Hypothalamus (tissue), 51 donors: ENCODE measurements at regions not wholly inside any gene's neighbourhood (a gene's known extent, or its start where the extent isn't known, plus 50 kb on each side); places are given as distances from the start of the nearest gene placed in this dataset.
"Not testable (repeated sequence)": the region's sequence is repeated elsewhere in the genome, so short reads cannot be mapped to it uniquely, and the experiment has no call there.

ENCODE experiments used
- DNase-seq, 51 donors: peaks; one replicate each; lab custom pipeline; 2025; lab: John Stamatoyannopoulos, UW

DNA sequence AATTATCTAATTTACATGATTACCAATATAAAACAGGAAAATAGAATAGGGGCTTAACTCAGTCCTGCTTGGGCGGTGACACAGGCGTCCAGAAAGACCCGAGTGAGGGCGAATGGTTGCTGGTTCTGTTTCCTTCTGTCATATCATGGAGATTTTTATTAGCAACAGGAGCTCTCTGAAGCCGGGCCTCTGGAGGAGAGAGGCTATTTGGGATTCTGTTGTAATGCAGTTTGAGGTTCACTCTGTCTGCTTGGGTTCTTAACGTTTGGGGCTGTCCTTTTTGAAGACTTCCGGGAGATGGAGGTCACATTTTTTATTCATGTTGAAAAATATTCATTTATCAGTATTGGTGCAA is 115.7 kb upstream of the ZNF536 start:
- no peak for DNase-seq

DNA sequence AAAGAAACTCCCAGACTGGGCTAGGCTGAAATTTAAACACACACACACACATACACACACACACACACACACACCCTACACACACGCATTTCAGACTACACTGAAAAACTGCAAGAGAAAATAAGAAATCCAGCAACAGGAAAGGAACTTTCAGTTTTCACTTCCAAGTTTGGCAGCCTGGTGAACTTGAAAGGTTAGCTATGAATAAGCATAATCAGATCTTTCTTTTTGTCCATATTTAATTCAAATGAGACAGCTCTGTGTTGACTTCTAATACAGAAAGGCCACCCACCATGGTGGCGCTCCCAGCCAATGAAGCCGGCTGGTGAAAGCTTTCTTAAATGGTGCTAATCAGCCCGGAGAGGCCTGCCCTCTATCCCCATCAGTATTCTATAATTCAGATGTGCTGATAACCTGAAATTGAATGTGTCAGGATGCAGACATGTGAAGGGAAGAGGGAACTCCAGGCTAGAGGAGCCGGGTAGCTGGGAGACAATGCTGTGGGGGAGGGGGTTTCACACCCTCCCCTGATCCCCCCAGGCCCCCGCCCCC is 108.3 kb upstream of the ZNF536 start:
- DNase-seq, result peak in 1 of 51 donors; percentile 13

DNA sequence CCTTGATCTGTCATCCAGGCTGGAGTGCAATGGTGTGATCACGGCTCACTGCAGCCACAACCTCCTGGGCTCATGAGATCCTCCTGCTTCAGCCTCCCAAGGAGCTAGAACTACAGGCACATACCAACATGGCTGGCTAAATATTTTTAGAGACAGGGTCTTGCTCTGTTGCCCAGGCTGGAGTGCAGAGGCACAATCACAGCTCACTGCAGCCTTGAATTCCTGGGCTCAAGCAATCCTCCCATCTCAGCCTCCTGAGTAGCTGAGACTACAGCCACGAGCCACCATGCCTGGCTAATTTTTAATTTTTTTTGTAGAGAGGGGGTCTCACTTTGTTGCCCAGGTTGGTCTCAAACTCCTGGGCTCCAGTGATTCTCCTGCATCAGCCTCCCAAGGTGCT is 106.3 kb upstream of the ZNF536 start:
- not testable (repeated sequence) for DNase-seq

DNA sequence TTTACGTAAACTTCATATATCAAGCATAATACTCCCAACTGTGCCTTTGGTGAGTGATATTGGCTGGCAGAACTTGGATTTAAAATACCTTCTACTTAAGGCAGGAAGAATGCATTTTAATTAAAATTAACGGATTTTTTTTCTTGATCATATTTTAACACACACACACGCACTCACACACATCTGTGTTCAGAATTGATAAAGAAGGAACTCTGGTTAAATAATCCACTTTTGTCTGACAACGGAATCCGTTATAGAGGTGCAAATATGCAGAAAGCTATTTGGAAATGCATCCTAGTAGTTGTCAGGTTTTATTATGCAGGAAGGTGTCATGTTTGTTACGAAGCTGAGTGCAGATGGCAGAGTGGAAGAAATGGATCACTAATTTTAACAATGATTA is 105.5 kb upstream of the ZNF536 start:
- no peak for DNase-seq

DNA sequence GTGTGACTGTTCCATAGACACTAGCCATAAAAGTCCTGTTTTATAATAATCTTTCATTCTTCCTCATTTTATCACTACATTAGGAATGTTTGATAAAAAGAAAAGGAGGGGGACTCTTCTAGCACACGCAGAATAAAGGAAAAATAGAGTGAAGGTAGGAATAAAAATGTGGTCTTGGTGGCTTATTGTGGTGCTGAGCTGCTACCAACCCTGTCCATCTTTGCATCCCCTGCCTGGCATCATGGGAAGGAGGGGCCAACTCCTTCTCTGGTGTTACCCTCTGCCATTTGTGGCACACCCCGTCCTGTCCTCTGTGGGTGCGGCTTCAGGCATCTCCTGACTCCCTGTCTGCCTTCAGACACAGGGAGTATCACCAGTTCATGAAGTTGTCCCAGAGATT is 104.9 kb upstream of the ZNF536 start:
- DNase-seq, result no peak

DNA sequence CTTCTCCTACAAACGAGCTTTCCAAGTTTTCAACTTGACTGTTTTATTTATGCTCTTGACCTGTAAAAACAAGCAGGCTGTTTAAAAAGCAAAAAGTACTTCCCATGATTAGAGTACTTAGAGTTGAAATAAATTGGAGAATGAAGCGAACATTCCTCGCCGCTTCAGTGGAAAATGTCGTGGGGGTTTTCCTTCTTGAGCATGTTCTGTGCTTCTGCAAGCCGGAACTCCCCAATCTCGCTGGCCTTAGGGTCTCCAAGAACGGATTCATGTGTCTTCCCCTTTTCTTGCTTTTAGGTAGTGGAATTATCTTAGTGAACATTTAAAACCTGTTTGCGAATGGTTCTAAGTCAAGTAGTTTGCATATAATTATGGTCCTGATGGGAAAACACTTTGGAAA is 103.6 kb upstream of the ZNF536 start:
- DNase-seq, result no peak

DNA sequence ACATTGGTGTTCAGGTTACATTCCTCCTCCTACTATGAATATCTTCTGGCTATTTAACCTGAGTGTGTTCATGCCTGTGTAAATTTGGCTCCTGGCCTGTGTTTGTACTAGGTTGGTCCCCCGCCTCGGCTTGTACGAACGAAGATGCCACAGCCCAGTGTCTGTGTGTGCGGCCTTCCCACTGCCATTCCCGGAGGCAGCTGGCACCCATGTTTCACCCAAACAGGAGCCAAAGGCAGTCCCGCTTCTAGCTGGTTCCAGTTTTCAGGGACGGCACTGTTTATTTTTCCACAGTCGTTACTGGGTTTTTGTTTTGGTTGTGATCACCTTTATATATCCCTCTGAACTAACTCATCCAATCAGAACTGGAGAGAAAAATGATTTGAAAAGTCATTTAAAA is 102.5 kb upstream of the ZNF536 start:
- peak in 1 of 51 donors; percentile 16 for DNase-seq

DNA sequence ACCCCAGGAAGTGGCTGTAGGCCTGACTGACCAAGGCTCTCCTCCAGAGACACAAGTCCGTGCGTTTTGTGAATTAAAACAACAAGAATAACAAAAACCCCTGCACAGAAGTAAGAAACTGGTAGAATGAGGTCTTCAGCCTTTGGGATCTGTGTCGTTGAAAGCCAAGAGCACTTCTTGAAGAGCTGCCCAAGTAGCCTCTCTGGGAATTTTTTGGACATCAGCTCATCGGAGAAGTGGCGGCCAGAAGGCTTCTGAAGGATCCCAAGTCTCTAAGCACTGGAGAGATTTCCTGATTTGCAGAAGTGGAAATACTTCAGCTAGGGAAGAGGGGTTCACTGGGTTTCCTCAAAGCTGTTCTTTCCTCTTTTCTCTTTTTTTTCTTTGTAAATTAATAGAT is 100.4 kb upstream of the ZNF536 start:
- DNase-seq, result no peak

DNA sequence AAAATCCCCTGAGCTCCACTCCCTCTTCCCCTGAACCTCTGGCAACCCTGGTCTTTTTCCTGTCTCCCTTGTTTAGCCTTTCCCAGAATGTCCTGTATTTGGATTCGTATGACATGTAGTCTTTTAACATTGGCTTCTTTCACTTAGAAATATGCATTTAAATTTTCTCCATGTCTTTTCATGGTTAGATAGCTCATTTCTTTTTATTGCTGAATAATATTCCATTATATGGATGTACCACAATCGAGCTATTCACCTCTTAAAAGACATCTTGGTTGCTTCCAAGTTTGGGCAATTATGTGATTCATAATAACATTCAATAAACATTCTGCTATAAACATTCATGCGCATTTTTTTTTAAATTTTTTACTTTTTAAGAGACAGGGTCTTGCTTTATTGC is 99.6 kb upstream of the ZNF536 start:
- DNase-seq, result no peak

DNA sequence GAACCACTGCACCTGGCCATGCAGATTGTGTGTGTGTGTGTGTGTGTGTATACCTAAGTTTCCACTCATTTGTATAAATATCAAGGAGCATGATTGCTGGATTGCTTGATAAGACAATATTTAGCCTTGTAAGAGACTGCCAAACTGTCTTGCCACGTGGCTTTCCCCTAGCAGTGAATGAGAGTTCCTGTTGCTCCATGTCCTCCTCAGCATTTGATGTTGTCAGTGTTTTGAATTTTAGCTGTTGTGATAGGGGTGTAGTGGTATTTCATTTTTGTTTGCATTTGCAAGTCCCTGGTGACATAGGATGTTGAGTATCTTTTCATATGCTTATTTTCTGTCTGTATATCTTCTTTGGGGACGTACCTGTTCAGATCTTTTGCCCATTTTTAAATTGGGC is 99.0 kb upstream of the ZNF536 start:
- no peak for DNase-seq

DNA sequence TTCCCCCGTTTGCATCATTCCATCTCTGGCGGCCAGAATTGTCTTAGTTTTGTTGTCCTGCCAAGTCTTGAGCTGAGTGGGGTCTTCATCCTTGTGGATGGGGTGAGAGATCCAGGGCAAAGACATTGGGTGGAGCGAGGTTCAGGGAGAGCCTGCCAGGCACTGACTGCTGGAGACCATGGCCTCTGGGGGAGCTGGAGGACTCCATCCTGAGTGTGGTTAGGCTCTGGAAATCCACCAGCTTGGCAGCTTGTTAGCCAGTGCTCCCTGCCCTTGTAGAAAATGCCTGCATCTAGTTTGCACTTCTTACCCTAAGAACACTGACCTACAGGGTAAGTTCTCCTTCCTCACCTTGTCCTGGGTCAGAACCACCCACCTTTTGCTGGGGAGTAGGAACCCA is 97.2 kb upstream of the ZNF536 start:
- DNase-seq, result peak in 2 of 51 donors; percentile 7 to 18

DNA sequence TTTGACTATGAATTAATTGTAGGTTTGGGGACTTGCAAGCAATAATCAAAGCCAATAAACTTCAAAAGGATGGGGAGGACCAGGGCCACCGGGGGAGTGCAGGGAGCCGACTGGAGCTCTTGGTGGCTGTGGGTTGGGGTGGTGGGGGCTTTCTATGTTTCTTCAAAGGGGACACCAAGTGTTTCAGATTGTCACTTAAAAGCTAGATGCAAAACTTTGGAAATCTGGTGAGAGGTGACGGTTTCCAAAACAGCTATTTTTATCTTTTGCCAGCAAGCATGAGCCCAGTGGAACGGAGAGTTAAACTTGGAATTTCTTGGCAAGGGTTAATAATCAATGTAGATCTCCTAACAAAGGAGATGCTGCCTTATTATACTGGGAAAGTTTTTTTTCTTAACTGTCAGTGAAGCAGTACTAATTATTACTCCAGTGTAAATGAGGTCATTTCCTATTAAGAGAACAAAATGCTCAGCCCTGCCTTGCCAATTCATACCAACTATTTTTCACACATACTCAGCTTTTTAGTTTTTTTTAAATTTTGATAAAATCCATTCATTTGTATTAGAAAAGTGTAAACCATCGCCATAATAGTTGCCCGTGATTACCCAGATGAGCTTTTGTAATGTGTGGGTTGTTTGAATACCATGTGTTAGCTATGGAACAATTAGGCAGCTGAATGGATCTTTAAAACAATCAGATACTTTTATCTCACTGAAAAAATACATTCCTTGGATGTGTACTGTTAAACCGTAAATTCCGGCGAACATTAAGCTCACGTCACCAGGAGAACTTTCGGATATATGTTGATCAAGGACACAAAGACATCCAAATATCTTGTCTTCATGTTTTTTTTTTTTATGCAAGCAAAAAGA is 95.9 kb upstream of the ZNF536 start:
- no peak for DNase-seq

DNA sequence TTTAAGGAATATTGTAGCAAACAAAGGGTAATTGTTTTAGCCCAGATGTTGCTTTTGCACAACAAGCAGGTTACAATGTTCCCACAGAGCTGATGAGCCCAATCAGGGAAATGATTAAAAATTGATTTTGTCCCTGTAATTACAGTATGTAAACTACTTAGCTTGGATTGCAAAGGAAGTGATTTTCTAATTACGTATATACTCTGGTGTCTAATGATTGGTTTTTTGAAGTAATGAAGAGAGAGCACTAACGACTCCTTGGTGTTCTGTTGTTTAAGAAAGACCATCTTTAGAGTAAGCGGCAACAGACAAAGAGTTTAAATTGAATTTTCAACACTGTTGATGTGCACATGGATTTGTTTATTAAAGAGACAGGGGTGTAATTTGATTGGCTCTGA is 95.3 kb upstream of the ZNF536 start:
- no peak for DNase-seq

DNA sequence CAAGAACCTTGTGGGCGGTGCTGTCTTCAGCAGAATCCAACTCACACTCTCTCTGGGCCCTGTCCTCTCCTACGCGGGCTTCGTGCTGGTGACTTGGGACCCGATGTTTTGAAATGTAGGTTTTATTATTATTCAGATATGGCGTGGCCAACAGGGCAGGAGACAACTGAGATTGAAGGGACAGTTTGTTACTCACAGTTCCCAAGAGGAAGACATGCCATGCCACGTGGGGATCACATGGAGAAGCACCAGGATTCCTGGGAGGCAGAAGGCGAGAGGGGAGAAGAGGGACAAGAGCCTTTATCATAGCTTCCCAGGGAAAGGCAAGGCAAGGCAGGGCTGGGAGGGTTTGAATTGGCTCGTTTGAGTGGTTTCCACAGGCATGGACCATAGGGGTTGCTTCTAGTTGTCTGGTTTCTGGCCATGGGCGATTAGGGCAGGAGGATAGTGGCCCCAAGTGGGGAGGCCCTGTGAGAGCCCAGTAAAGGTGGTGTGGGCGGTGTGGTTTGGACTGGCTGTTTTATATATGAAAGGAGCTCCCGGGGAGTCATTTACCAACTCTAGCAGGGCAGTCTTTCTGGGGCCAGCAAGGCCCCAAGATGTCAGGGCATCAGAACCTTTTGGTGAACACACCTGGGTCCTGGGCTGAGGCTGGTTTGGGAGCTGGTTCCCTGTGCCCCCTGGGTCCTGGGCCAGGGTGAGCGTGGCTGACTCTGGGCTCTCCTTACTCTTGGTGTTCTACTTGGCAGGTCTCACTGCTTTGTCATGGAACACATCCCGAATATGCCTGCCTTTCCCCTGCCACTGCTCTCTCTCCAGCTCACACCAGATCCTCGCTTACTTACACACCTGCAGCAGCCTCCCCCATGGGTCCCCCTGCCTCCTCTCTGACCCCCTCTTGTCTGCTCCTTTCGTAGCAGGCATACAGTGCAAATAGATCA is 94.0 kb upstream of the ZNF536 start:
- no peak for DNase-seq

DNA sequence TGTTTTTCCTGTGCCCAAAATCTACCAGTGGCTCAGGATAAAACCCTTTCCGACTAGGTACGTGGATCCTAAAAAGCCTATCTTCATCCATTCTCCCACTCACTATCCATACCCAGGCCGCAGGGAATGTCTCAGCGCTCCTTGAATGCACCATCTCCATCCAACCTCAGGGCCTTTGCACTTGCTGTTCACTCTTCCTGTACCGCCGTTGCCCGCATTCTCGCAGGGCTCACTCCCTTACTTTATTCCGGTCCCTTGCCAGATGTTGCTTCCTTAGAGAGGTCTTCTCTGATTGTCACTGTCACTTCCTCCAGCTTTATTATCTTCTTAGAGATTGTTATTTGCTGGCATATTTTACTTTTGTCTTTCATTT is 93.3 kb upstream of the ZNF536 start:
- DNase-seq, result no peak

DNA sequence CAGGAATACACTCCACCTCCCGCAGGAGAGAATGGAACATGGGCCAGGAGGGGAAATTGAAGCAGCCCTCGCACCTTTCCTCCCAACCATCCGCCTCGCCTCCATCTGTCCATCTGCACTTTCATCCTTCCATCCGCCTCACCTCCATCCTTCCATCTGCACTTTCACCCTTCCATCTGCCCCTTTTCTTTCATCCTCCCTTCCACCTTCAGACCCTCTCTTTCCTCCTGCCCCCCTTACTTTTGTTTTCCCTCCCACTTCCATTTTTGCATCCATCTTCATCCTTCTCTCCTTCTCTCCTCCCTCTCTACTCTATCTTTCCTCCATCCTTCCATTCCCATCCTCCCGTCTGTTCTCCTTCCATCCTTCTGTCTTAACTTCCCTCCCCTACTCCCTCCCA is 92.2 kb upstream of the ZNF536 start:
- DNase-seq, result no peak

DNA sequence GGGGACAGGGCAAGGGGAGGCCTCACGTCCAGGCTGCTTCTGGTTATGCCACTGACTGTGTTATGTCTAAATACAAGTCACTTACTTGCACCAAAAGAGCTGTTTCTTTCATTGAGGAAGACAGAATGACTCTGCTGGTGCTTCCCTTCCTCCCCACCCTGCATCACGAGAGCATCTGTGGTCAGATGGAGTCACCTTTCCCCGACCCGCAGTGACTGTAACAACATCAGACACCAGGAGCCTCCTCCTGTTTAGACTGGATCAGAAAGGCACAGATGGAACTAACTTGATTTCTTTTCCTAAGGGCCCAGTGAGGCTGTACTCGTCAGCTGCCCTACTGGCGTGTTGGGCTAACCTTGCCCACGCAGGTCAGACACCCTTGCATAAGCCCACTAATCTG is 90.3 kb upstream of the ZNF536 start:
- no peak for DNase-seq

DNA sequence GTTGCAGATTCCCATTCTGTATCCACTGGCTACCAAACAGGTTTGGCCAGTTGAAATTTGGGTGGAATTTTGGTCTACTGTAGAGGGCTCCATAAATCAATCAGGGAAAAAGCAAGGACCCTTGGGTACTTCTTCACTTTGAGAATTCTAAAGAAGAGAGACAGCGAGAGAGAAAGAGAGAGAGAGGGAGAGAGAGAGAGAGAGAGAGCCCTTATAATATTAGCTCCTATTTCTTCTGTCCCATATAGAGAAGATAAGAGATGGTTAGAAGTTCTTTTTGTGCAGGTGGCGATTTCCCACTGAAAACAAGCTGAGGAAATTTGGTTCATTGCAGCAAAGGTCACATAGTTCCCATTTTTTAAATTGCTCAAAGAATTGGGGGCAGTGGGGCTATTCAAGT is 88.6 kb upstream of the ZNF536 start:
- no peak for DNase-seq

DNA sequence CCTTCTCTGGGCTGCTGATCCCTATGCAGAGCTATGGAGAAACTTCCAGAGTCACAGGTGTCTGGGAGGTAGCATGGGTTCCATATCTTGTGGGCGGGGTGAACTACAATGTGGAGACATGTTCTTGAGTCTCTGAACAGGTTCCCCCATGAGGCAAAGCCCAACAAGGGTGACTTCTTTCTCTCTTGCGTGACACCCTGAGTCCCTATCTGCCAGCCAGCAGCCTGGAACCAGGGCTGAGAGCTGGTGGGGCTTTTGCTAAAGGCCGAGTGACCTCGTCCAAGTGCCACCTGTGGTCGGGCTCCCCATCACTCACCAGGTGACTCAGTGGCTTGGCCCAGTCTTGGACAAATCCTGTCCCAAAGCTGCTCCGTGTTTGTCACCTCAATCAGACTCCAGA is 88.0 kb upstream of the ZNF536 start:
- DNase-seq, result no peak

DNA sequence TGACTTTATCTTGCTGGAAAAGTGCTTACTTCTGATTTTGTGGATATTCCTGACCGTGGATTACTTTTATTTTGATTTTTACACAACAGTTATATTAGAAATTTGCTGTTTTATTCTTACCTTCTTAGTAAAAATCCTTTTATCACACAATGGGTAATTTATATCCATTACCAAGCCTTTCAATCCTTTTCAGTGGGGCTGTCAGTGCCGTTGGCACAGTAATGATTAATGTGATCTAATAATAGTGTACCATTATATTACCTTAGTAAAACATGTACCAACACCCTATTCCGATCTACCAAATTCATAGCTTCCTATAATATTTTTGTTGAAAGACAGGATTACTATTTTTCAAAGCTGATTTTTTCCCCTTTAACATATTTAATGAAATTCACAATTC is 87.3 kb upstream of the ZNF536 start:
- DNase-seq, result no peak

DNA sequence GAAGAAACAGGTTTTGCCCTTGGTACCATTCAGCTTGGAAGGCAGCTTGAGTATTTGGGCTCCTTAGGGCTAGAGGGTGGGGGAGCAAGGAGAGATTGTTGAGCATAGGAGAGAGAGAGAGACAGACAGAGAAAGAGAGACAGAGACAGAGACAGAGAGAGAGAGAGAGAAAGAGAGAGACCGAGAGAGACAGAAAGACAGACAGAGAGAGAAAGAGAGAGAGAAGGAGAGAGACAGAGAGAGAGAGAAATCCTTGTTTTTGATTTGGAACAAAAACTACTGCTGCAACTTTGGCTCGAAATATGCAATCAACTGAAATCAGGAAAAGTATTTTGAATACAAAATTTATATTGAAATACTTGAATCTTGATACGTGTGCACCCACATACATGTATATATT is 85.8 kb upstream of the ZNF536 start:
- DNase-seq, result no peak

DNA sequence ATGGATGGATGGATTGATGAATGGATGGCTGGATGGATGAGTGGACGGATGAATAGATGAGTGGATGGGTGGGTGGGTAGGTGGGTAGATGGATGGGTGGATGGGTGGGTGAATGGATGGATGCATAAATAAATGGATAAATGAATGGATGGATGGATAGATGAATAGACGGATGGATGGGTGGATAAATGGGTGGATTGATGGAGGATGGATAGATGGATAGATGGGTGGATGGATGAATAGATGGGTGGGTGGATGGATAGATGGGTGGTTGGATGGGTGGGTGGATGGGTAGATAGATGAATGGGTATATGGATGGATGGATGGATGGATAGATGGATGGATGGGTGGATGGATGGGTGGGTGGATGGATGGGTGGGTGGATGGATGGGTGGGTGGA is 84.9 kb upstream of the ZNF536 start:
- DNase-seq, result no peak
